ENCODE measurements at regions not wholly inside any gene's neighbourhood (a gene's known extent, or its start where the extent isn't known, plus 50 kb on each side); places are given as distances from the start of the nearest gene placed in this dataset.

DNA sequence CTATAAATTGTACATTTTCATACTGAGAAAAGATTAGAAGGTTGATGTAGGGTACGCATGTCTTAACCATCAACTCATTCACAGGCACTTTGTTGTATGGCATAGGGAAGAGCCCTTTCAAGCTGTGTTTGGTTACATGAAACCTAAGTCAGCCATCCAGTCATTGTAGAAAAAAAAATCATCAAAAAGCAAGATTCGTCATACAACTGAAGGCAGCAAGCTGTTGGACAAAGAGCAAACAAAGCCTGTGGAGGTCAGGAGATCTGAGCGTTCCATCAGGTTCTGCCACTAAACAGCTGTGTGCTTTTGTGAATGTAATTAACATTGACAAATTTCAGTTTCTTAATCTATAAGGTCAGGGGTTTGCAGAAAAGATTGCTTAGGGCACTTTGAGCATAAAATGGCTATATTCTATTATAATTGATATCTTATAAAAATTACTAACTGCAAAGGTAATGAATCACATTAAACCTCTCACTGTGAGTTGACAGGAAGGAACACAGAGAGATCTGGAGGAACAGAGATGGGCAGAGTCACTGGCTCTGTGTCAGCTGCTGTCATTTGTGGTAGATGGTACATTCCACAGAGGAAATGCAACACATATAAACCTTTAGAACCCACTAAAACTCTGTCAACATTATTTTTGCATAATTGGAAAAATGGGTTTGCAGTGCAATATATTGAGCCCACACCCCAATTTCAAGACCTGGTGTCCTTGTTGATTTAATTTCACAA, 66.3 kb upstream of the MYOCD start (continued):
- TF ChIP-seq ZNF416 (CRISPR knock-in tag; IDR thresholded peaks at IDR 0.05) (no peak), ZNF423 (CRISPR knock-in tag; IDR thresholded peaks at IDR 0.05) (no peak)

DNA sequence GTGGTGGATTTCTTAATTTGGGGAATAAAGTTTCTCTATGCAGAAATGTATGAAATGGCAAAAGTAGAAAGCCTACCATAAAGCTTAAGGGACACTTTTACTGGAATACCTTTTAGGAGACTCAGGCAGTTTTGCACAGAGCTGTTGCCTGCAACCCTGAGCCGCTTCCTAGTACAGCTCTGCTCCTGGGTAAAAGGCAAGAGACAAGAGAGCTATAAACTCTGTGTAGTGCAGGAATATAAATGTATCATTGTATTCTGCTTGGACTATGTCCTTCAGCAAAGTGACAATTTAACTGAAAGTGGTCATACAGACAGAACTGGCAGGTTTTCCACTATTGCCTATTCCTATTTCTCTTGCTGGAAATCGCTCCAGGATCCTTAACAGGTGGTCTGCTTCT, 65.3 kb upstream of the MYOCD start:
- POLR2A ChIA-PET, result no interaction called here
- Mint-ChIP-seq H3K4me3 (no peak overlapping the region), H3K27ac (no peak overlapping the region), H3K36me3 (no peaks in the 10 kb centered on the region), H3K9me3 (no peaks in the 10 kb centered on the region), H3K27me3 (ENCODE audit: low read depth) (no peaks in the 10 kb centered on the region), H3K4me1 (no peaks in the 10 kb centered on the region)
- no peak for ATAC-seq
- CTCF ChIA-PET, result no interaction called here
- no peak for DNase-seq (ENCODE audit: low spot score)
- TF ChIP-seq HMGA2 (CRISPR knock-in tag; IDR thresholded peaks at IDR 0.05), result no peak
- TF ChIP-seq, protein P1, sequence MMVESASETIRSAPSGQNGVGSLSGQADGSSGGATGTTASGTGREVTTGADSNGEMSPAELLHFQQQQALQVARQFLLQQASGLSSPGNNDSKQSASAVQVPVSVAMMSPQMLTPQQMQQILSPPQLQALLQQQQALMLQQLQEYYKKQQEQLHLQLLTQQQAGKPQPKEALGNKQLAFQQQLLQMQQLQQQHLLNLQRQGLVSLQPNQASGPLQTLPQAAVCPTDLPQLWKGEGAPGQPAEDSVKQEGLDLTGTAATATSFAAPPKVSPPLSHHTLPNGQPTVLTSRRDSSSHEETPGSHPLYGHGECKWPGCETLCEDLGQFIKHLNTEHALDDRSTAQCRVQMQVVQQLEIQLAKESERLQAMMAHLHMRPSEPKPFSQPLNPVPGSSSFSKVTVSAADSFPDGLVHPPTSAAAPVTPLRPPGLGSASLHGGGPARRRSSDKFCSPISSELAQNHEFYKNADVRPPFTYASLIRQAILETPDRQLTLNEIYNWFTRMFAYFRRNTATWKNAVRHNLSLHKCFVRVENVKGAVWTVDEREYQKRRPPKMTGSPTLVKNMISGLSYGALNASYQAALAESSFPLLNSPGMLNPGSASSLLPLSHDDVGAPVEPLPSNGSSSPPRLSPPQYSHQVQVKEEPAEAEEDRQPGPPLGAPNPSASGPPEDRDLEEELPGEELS (CRISPR knock-in tag; IDR thresholded peaks at IDR 0.05), result no peak
- TF ChIP-seq, protein P2, sequence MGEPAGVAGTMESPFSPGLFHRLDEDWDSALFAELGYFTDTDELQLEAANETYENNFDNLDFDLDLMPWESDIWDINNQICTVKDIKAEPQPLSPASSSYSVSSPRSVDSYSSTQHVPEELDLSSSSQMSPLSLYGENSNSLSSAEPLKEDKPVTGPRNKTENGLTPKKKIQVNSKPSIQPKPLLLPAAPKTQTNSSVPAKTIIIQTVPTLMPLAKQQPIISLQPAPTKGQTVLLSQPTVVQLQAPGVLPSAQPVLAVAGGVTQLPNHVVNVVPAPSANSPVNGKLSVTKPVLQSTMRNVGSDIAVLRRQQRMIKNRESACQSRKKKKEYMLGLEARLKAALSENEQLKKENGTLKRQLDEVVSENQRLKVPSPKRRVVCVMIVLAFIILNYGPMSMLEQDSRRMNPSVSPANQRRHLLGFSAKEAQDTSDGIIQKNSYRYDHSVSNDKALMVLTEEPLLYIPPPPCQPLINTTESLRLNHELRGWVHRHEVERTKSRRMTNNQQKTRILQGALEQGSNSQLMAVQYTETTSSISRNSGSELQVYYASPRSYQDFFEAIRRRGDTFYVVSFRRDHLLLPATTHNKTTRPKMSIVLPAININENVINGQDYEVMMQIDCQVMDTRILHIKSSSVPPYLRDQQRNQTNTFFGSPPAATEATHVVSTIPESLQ (CRISPR knock-in tag; IDR thresholded peaks at IDR 0.05), result no peak
- TF ChIP-seq, protein P3, sequence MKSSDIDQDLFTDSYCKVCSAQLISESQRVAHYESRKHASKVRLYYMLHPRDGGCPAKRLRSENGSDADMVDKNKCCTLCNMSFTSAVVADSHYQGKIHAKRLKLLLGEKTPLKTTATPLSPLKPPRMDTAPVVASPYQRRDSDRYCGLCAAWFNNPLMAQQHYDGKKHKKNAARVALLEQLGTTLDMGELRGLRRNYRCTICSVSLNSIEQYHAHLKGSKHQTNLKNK (CRISPR knock-in tag; IDR thresholded peaks at IDR 0.05), result no peak
- TF ChIP-seq, protein P4, sequence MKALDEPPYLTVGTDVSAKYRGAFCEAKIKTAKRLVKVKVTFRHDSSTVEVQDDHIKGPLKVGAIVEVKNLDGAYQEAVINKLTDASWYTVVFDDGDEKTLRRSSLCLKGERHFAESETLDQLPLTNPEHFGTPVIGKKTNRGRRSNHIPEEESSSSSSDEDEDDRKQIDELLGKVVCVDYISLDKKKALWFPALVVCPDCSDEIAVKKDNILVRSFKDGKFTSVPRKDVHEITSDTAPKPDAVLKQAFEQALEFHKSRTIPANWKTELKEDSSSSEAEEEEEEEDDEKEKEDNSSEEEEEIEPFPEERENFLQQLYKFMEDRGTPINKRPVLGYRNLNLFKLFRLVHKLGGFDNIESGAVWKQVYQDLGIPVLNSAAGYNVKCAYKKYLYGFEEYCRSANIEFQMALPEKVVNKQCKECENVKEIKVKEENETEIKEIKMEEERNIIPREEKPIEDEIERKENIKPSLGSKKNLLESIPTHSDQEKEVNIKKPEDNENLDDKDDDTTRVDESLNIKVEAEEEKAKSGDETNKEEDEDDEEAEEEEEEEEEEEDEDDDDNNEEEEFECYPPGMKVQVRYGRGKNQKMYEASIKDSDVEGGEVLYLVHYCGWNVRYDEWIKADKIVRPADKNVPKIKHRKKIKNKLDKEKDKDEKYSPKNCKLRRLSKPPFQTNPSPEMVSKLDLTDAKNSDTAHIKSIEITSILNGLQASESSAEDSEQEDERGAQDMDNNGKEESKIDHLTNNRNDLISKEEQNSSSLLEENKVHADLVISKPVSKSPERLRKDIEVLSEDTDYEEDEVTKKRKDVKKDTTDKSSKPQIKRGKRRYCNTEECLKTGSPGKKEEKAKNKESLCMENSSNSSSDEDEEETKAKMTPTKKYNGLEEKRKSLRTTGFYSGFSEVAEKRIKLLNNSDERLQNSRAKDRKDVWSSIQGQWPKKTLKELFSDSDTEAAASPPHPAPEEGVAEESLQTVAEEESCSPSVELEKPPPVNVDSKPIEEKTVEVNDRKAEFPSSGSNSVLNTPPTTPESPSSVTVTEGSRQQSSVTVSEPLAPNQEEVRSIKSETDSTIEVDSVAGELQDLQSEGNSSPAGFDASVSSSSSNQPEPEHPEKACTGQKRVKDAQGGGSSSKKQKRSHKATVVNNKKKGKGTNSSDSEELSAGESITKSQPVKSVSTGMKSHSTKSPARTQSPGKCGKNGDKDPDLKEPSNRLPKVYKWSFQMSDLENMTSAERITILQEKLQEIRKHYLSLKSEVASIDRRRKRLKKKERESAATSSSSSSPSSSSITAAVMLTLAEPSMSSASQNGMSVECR (CRISPR knock-in tag; IDR thresholded peaks at IDR 0.05; ENCODE audit: borderline replicate concordance), result no peak
- TF ChIP-seq ATF1 (CRISPR knock-in tag; IDR thresholded peaks at IDR 0.05), result no peak
- no peak for TF ChIP-seq SOX15 (CRISPR knock-in tag; IDR thresholded peaks at IDR 0.05)
- no peak for TF ChIP-seq FOXP1 (CRISPR knock-in tag; IDR thresholded peaks at IDR 0.05; ENCODE audit: borderline replicate concordance)
- TF ChIP-seq, protein P5, sequence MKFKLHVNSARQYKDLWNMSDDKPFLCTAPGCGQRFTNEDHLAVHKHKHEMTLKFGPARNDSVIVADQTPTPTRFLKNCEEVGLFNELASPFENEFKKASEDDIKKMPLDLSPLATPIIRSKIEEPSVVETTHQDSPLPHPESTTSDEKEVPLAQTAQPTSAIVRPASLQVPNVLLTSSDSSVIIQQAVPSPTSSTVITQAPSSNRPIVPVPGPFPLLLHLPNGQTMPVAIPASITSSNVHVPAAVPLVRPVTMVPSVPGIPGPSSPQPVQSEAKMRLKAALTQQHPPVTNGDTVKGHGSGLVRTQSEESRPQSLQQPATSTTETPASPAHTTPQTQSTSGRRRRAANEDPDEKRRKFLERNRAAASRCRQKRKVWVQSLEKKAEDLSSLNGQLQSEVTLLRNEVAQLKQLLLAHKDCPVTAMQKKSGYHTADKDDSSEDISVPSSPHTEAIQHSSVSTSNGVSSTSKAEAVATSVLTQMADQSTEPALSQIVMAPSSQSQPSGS (CRISPR knock-in tag; IDR thresholded peaks at IDR 0.05; ENCODE audit: borderline replicate concordance, low read depth), result no peak
- no peak for TF ChIP-seq MXD4 (CRISPR knock-in tag; IDR thresholded peaks at IDR 0.05; ENCODE audit: borderline replicate concordance)
- TF ChIP-seq CREM (CRISPR knock-in tag; IDR thresholded peaks at IDR 0.05), result no peak
- TF ChIP-seq, protein P6, sequence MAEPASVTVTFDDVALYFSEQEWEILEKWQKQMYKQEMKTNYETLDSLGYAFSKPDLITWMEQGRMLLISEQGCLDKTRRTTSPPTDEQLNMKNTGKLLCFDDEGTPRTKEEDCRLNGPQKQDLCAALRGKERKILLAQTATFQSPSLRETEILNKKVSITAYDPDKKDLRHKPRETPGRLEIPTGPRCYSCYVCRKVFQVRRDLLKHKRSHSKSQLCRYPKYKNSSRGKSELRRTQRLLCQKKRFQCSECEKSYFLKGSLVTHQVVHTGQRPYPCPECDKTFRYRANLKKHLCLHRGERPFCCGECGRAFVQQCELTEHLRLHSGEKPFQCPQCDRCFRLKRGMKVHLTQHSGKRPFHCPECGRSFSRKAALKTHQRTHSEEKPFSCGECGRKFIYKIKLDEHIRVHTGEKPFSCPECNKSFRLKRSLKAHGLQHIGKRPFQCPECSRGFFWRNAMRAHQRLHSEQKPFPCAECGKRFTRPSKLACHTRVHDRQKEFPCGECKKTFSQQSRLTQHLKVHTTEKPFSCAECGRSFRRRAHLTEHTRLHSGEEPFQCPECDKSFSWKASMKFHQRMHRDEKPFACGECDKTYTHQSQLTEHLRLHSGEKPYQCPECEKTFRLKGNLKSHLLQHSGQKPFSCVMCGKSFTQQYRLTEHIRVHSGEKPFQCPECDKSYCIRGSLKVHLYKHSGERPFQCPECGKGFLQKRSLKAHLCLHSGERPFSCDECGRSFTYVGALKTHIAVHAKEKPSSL (CRISPR knock-in tag; conservative IDR thresholded peaks at IDR 0.05), result no peak

All from WTC11 (cell line).